Endodermal cell (in vitro differentiated cells): ENCODE measurements at regions not wholly inside any gene's neighbourhood (a gene's known extent, or its start where the extent isn't known, plus 50 kb on each side); places are given as distances from the start of the nearest gene placed in this dataset.

Source experiments
- DNase-seq: peaks from one replicate; pipeline ENCODE4 v3.0.0-alpha.2; 2017
- H3K27ac ChIP-seq: 2 replicates; pipeline ENCODE4 v1.5.1; 2013; ENCODE audit warnings: mild to moderate bottlenecking, low read depth, low read length, moderate library complexity
- H3K27me3 ChIP-seq: 2 replicates; pipeline ENCODE4 v1.6.1; 2013; ENCODE audit warnings: mild to moderate bottlenecking, low read length, moderate library complexity; ENCODE audit not compliant: insufficient read depth, control insufficient read depth, poor library complexity, severe bottlenecking
- H3K36me3 ChIP-seq: 2 replicates; pipeline ENCODE4 v1.7.0; 2013; ENCODE audit warnings: mild to moderate bottlenecking, low read length, moderate library complexity; ENCODE audit not compliant: control insufficient read depth, insufficient read depth
- H3K4me1 ChIP-seq: one replicate; pipeline ENCODE4 v1.7.0; 2013; ENCODE audit warnings: low read length; ENCODE audit not compliant: control insufficient read depth, insufficient read depth
- H3K4me3 ChIP-seq: 2 replicates; pipeline ENCODE4 v1.5.1; 2013; ENCODE audit warnings: mild to moderate bottlenecking, low read length, moderate library complexity
- H3K9ac ChIP-seq: 2 replicates; pipeline ENCODE4 v1.6.1; 2013; ENCODE audit warnings: mild to moderate bottlenecking, low read length, moderate library complexity; ENCODE audit not compliant: poor library complexity, severe bottlenecking; ENCODE audit errors: extremely low read depth
- H3K9me3 ChIP-seq: 2 replicates; pipeline ENCODE4 v1.6.1; 2013; ENCODE audit warnings: mild to moderate bottlenecking, low read length, moderate library complexity; ENCODE audit not compliant: control insufficient read depth
- H3K27ac Mint-ChIP-seq: 2 replicates; pipeline ENCODE4 v1.8.0; 2020; ENCODE audit warnings: mixed read lengths
- H3K27me3 Mint-ChIP-seq: 2 replicates; pipeline ENCODE4 v1.8.0; 2021; ENCODE audit warnings: mild to moderate bottlenecking, mixed read lengths; ENCODE audit not compliant: insufficient read depth
- H3K36me3 Mint-ChIP-seq: 2 replicates; pipeline ENCODE4 v1.8.0; 2020; ENCODE audit warnings: low read depth, mixed read lengths
- H3K4me1 Mint-ChIP-seq: 2 replicates; pipeline ENCODE4 v1.8.0; 2020; ENCODE audit warnings: mixed read lengths
- H3K4me3 Mint-ChIP-seq: 2 replicates; pipeline ENCODE4 v1.8.0; 2020; ENCODE audit warnings: mild to moderate bottlenecking, moderate library complexity, mixed read lengths
- H3K9me3 Mint-ChIP-seq: 2 replicates; pipeline ENCODE4 v1.8.0; 2020; ENCODE audit warnings: mild to moderate bottlenecking, mixed read lengths
- WGBS, 2 experiments: methylation state at CpG; one replicate each; pipeline versions ENCODE4 v1.1.5 to v1.1.7; 2013; ENCODE audit warnings: missing lambda C conversion rate in 2 of 2, mixed read lengths in 1 of 2; ENCODE audit not compliant: insufficient coverage in 1 of 2, insufficient read length in 1 of 2; 5-methylcytosine and 5-hydroxymethylcytosine counted together
- TF ChIP-seq, protein P1 (sequence below): fragments of 200-600 bp; sonication (generic); conservative IDR thresholded peaks from 2 replicates; pipeline ENCODE4 v1.5.0; 2021; ENCODE audit warnings: antibody characterized with exemption, mild to moderate bottlenecking

DNA sequence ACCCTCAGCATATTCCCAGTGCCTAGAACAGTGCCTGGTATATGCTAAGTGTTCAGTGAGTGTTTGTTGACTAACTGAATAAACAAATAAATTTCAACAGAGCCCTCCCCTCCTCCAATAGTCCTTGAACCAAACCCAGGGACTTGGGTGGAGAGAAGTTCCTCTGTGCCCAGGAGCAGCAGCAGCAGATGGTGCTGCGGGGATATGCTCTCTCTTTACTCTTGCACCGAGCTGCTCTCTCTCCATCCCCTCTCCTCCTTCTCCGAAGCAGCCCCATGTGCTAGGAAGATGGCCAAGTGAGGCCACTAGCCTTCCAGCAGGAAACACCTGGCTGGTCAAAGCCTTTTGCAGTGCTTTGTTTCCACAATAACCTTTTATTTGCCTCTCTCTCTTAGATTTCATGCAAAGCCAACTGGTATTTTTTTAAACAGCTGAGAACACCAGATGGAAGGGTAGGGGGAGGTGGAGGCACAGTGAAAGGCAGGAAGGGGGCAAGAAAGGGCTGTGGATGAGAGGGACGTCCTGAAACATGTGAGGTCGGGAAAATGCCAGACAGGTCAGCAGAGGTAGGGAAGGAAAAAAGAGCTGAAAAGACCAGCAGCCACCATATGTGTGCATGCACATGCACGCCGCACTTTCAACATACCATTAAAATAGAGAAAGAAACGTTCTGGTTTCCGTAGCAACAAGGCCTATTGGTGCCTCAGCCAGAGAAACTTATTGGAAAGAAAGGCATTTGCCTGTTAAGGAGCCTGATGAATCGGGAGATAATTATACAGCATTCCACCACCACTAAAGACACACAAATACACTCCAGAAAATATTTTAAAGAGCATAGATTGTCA, 78.9 kb downstream of the EMP1 start:
- H3K9me3 Mint-ChIP-seq = no peaks in the 10 kb centered on the region
- no peaks in the 10 kb centered on the region for H3K36me3 Mint-ChIP-seq
- no peak for DNase-seq
- Histone ChIP-seq H3K9me3 (peaks cover 8% of the 10 kb centered on the region), H3K27me3 (peaks cover 27% of the 10 kb centered on the region), H3K27ac (peak overlapping the region; percentile 74), H3K9ac (no peak overlapping the region), H3K36me3 (no peaks in the 10 kb centered on the region), H3K4me1 (peaks cover 9% of the 10 kb centered on the region), H3K4me3 (no peak overlapping the region)
- peaks cover 35% of the 10 kb centered on the region for H3K27me3 Mint-ChIP-seq
- peaks cover 35% of the 10 kb centered on the region for H3K4me1 Mint-ChIP-seq
- 80 to 83% methylated on average over 5 to 10 of the region's 10 CpGs for WGBS, 2 experiments
- TF ChIP-seq, protein P1, sequence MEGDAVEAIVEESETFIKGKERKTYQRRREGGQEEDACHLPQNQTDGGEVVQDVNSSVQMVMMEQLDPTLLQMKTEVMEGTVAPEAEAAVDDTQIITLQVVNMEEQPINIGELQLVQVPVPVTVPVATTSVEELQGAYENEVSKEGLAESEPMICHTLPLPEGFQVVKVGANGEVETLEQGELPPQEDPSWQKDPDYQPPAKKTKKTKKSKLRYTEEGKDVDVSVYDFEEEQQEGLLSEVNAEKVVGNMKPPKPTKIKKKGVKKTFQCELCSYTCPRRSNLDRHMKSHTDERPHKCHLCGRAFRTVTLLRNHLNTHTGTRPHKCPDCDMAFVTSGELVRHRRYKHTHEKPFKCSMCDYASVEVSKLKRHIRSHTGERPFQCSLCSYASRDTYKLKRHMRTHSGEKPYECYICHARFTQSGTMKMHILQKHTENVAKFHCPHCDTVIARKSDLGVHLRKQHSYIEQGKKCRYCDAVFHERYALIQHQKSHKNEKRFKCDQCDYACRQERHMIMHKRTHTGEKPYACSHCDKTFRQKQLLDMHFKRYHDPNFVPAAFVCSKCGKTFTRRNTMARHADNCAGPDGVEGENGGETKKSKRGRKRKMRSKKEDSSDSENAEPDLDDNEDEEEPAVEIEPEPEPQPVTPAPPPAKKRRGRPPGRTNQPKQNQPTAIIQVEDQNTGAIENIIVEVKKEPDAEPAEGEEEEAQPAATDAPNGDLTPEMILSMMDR = no peak
- H3K4me3 Mint-ChIP-seq = no peak overlapping the region
- H3K27ac Mint-ChIP-seq = no peak overlapping the region

DNA sequence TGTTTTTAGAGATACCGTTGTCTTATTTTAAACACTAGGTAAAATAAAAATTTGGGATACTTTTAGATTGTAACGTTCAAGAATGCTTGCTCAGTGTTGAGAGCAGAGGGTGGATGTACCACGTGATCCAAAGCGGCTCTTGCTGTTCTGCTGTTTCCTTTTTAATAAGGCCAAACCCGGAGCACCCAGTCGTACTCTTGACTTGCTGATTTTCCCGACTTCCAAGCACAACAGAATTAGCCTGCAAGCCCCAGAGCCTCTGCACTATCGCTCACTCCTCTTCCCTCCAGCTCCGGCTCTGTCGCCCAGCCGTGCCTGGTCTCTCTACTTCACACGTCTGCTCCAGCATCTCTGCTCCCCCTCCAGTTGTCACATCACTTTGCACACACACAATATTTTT, 77.3 kb downstream of the EMP1 start:
- Histone ChIP-seq H3K36me3 (no peaks in the 10 kb centered on the region), H3K4me3 (no peak overlapping the region), H3K9ac (no peak overlapping the region), H3K9me3 (no peaks in the 10 kb centered on the region), H3K27ac (no peak overlapping the region), H3K4me1 (peaks cover 9% of the 10 kb centered on the region), H3K27me3 (peaks cover 11% of the 10 kb centered on the region)
- DNase-seq = no peak
- H3K27me3 Mint-ChIP-seq = peaks cover 36% of the 10 kb centered on the region
- H3K9me3 Mint-ChIP-seq = peaks cover 3% of the 10 kb centered on the region
- H3K4me1 Mint-ChIP-seq = peaks cover 41% of the 10 kb centered on the region
- WGBS, 2 experiments = 92 to 95% methylated on average over 9 to 12 of the region's 12 CpGs
- H3K36me3 Mint-ChIP-seq = no peaks in the 10 kb centered on the region
- TF ChIP-seq, protein P1 = no peak
- no peak overlapping the region for H3K27ac Mint-ChIP-seq
- H3K4me3 Mint-ChIP-seq = no peak overlapping the region

DNA sequence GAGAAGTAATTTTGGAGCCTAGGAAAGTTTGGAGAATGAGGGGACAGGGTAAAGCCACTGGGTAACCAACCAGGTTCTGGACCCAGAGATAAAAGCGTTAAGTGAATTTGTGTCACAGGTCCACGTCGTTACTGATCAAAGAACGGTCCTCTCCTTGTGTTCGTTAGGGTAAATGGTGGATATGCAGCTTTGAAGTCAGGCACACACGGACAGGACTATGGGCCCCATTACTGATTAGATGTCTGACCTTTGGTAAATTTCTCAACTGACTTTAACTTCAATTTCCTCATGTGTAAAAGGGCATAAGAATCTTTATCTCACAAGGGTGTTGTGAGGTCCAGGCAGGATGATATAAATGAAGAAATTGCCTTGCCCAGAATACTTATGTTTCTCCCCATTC, 76.6 kb downstream of the EMP1 start:
- H3K27me3 ChIP-seq = peaks cover 8% of the 10 kb centered on the region
- no peak for DNase-seq
- TF ChIP-seq, protein P1 = no peak
- H3K36me3 ChIP-seq = no peaks in the 10 kb centered on the region
- H3K27ac ChIP-seq = no peak overlapping the region
- Mint-ChIP-seq H3K27me3 (peaks cover 35% of the 10 kb centered on the region), H3K4me3 (no peak overlapping the region), H3K4me1 (peaks cover 46% of the 10 kb centered on the region), H3K27ac (no peak overlapping the region), H3K36me3 (no peaks in the 10 kb centered on the region), H3K9me3 (peaks cover 3% of the 10 kb centered on the region)
- H3K4me3 ChIP-seq = no peak overlapping the region
- H3K9ac ChIP-seq = no peak overlapping the region
- 81 to 93% methylated on average over 6 of the region's 6 CpGs for WGBS, 2 experiments
- no peaks in the 10 kb centered on the region for H3K9me3 ChIP-seq
- H3K4me1 ChIP-seq = peaks cover 9% of the 10 kb centered on the region
